Stimulated activated CD4-positive, alpha-beta T cell treated with anti-CD3 and anti-CD28 coated beads, Interleukin-12 subunit alpha, Interleukin-12 subunit beta, amount 100 ng/mL, for 48 hours (primary cell): ENCODE measurements at regions not wholly inside any gene's neighbourhood (a gene's known extent, or its start where the extent isn't known, plus 50 kb on each side); places are given as distances from the start of the nearest gene placed in this dataset.

ENCODE experiments used
- DNase-seq, 3 donors: peaks; one replicate each; pipeline ENCODE4 v3.0.0-alpha.2; 2020; ENCODE audit warnings: low read depth in 2 of 3, low spot score in 1 of 3

GRCh38 chr15:81869161-81869954 is 176.5 kb downstream of the MEX3B start:
- no peak for DNase-seq

- no peak for DNase-seq
These were observed 179.8 kb downstream of the MEX3B start for GRCh38 chr15:81865850-81866537.

GRCh38 chr15:81863162-81863561 is 182.7 kb downstream of the MEX3B start:
- no peak for DNase-seq

- no peak for DNase-seq
These were observed 185.9 kb downstream of the MEX3B start for GRCh38 chr15:81859737-81860516.

- no peak for DNase-seq
These were observed 187.2 kb downstream of the MEX3B start for GRCh38 chr15:81858586-81858985.

GRCh38 chr15:81858136-81858535 is 187.7 kb downstream of the MEX3B start:
- no peak for DNase-seq

GRCh38 chr15:81856634-81857026 is 189.2 kb downstream of the MEX3B start:
- DNase-seq = no peak

- no peak for DNase-seq
These were observed 189.7 kb downstream of the MEX3B start for GRCh38 chr15:81856001-81856633.

- no peak for DNase-seq
These were observed 192.6 kb downstream of the MEX3B start for GRCh38 chr15:81853150-81853748.

GRCh38 chr15:81852411-81853149 is 193.2 kb downstream of the MEX3B start:
- DNase-seq = no peak

GRCh38 chr15:81851757-81852156 is 194.1 kb downstream of the MEX3B start:
- DNase-seq = no peak

- no peak for DNase-seq
These were observed 194.5 kb downstream of the MEX3B start for GRCh38 chr15:81851325-81851724.

- no peak for DNase-seq
These were observed 196.5 kb downstream of the MEX3B start for GRCh38 chr15:81849289-81849688.

GRCh38 chr15:81848701-81849100 is 197.1 kb downstream of the MEX3B start:
- DNase-seq = no peak

GRCh38 chr15:81843757-81844407 is 201.9 kb downstream of the MEX3B start:
- no peak for DNase-seq

GRCh38 chr15:81843226-81843625 is 202.6 kb downstream of the MEX3B start:
- no peak for DNase-seq

GRCh38 chr15:81839387-81839786 is 206.4 kb downstream of the MEX3B start:
- no peak for DNase-seq

- DNase-seq = no peak
These were observed 210.1 kb downstream of the MEX3B start for GRCh38 chr15:81835731-81836130.

- DNase-seq = no peak
These were observed 215.3 kb downstream of the MEX3B start for GRCh38 chr15:81830520-81830919.

- DNase-seq = no peak
These were observed 215.9 kb downstream of the MEX3B start for GRCh38 chr15:81829918-81830317.
